SK-N-SH (cell line): ENCODE measurements at regions not wholly inside any gene's neighbourhood (a gene's known extent, or its start where the extent isn't known, plus 50 kb on each side); places are given as distances from the start of the nearest gene placed in this dataset.
A peak's percentile ranks its signal among the peaks of the same experiment; 100 is the strongest.

Experiments used
- CTCF ChIA-PET: fragments of 300-600, 350-600 bp; formaldehyde crosslinking; extraction: SDS; loops from one replicate; lab custom pipeline; 2021; lab: Yijun Ruan, JAX
- POLR2A ChIA-PET: fragments of 350-600 bp; sonication (Branson Sonifier 250); formaldehyde crosslinking; extraction: SDS; loops from one replicate; lab custom pipeline; 2020; ENCODE audit warnings: antibody characterized with exemption, inconsistent platforms; lab: Yijun Ruan, JAX
- DNase-seq: peaks from one replicate; pipeline ENCODE4 v3.0.0; 2012
- H2AFZ ChIP-seq: fragments of 200-600 bp; sonication (generic); 2 replicates; pipeline ENCODE4 v1.8.1; 2016; ENCODE audit warnings: antibody characterized with exemption, mild to moderate bottlenecking, low read depth
- H3F3A ChIP-seq: fragments of 200-600 bp; sonication (generic); replicated peaks from 2 replicates; pipeline ENCODE3; 2016; ENCODE audit warnings: antibody characterized with exemption, mild to moderate bottlenecking; ENCODE audit not compliant: insufficient read depth
- H3K27ac ChIP-seq, 2 experiments: fragments of 200-500 bp in 1 of 2; fragments of 200-600 bp in 1 of 2; sonication (Bioruptor generic) in 1 of 2; sonication (generic), shearing (Covaris generic) in 1 of 2; 2 replicates each; pipeline versions ENCODE4 v1.5.1 to v1.6.1; 2014 to 2016; ENCODE audit warnings: low read depth in 2 of 2, inconsistent platforms in 1 of 2, low read length in 1 of 2, mild to moderate bottlenecking in 1 of 2, mixed read lengths in 1 of 2
- H3K27me3 ChIP-seq: fragments of 200-600 bp; sonication (generic), shearing (Covaris generic); 2 replicates; pipeline ENCODE4 v1.6.1; 2016; ENCODE audit warnings: mixed run types; ENCODE audit not compliant: insufficient read depth
- H3K36me3 ChIP-seq, 2 experiments: fragments of 200-500 bp in 1 of 2; fragments of 200-600 bp in 1 of 2; sonication (Bioruptor generic) in 1 of 2; sonication (generic) in 1 of 2; replicated peaks in 1 of 2; 2 replicates each; pipeline versions ENCODE3 to v1.5.1; 2014 to 2016; ENCODE audit warnings: low read length in 1 of 2, mild to moderate bottlenecking in 1 of 2; ENCODE audit not compliant: insufficient read depth in 2 of 2, control insufficient read depth in 1 of 2
- H3K4me1 ChIP-seq, 2 experiments: fragments of 200-500 bp in 1 of 2; fragments of 200-600 bp in 1 of 2; sonication (Bioruptor generic) in 1 of 2; sonication (generic), shearing (Covaris generic) in 1 of 2; 2 replicates each; pipeline versions ENCODE4 v1.5.1 to v1.6.1; 2014 to 2016; ENCODE audit warnings: low read depth in 1 of 2, low read length in 1 of 2, mixed run types in 1 of 2; ENCODE audit not compliant: insufficient read depth in 2 of 2, control insufficient read depth in 1 of 2
- H3K4me2 ChIP-seq: fragments of 200-600 bp; sonication (generic), shearing (Covaris generic); 2 replicates; pipeline ENCODE4 v1.6.1; 2017; ENCODE audit warnings: mixed run types
- H3K4me3 ChIP-seq, 2 experiments: fragments of 200-500 bp in 1 of 2; fragments of 200-600 bp in 1 of 2; sonication (Bioruptor generic) in 1 of 2; sonication (generic), shearing (Covaris generic) in 1 of 2; 2 replicates each; pipeline versions ENCODE4 v1.5.1 to v1.8.1; 2014 to 2016; ENCODE audit warnings: low read depth in 2 of 2, inconsistent platforms in 1 of 2, low read length in 1 of 2, mild to moderate bottlenecking in 1 of 2, mixed read lengths in 1 of 2, moderate library complexity in 1 of 2
- H3K79me2 ChIP-seq: fragments of 200-600 bp; sonication (generic); 2 replicates; pipeline ENCODE4 v1.8.1; 2017; ENCODE audit warnings: mild to moderate bottlenecking; ENCODE audit not compliant: insufficient read depth
- H3K9ac ChIP-seq: fragments of 200-600 bp; sonication (generic); 2 replicates; pipeline ENCODE4 v1.6.1; 2017; ENCODE audit warnings: mixed run types
- H3K9me2 ChIP-seq: fragments of 200-600 bp; sonication (generic); 2 replicates; pipeline ENCODE4 v1.6.1; 2017; ENCODE audit warnings: mixed run types
- H3K9me3 ChIP-seq: fragments of 200-600 bp; sonication (generic); 2 replicates; pipeline ENCODE4 v1.6.1; 2017; ENCODE audit warnings: mixed run types, mild to moderate bottlenecking, moderate library complexity
- H4K20me1 ChIP-seq: fragments of 200-600 bp; sonication (generic); 2 replicates; pipeline ENCODE4 v1.6.1; 2017; ENCODE audit warnings: mild to moderate bottlenecking, mixed run types; ENCODE audit not compliant: insufficient read depth
- CHD2 ChIP-seq: fragments of 150-350 bp; IDR thresholded peaks from 2 replicates; pipeline ENCODE4 v1.6.1; 2018; ENCODE audit warnings: low read length; ENCODE audit not compliant: partially characterized antibody
- CTCF ChIP-seq: fragments of 200-600 bp; sonication (generic); IDR thresholded peaks from 2 replicates; pipeline ENCODE4 v1.6.1; 2017; ENCODE audit warnings: antibody characterized with exemption, mild to moderate bottlenecking, moderate library complexity
- ELF1 ChIP-seq: IDR thresholded peaks from 2 replicates; pipeline ENCODE4 v1.4.0; 2012
- JUND ChIP-seq: IDR thresholded peaks from 2 replicates; pipeline ENCODE4 v1.4.0; 2012
- MXI1 ChIP-seq: IDR thresholded peaks from 2 replicates; pipeline ENCODE4 v1.6.1; 2012; ENCODE audit warnings: mild to moderate bottlenecking, low read depth, low read length, improper control_type of control experiment
- NFIC ChIP-seq: IDR thresholded peaks from 2 replicates; pipeline ENCODE4 v1.4.0; 2012; ENCODE audit warnings: borderline replicate concordance
- NRF1 ChIP-seq: IDR thresholded peaks from 2 replicates; pipeline ENCODE4 v1.6.1; 2012; ENCODE audit warnings: low read depth, mild to moderate bottlenecking, low read length
- RAD21 ChIP-seq: IDR thresholded peaks from 2 replicates; pipeline ENCODE4 v1.6.1; 2012; ENCODE audit warnings: mild to moderate bottlenecking, low read length
- RXRA ChIP-seq: IDR thresholded peaks from 2 replicates; pipeline ENCODE4 v1.4.0; 2012; ENCODE audit warnings: low read depth, mild to moderate bottlenecking, borderline replicate concordance
- SIN3A ChIP-seq: IDR thresholded peaks from 2 replicates; pipeline ENCODE4 v1.6.1; 2012; ENCODE audit warnings: low read depth, mild to moderate bottlenecking, low read length, moderate library complexity, borderline replicate concordance
- TEAD4 ChIP-seq: IDR thresholded peaks from 2 replicates; pipeline ENCODE4 v1.4.0; 2012; ENCODE audit warnings: mild to moderate bottlenecking, borderline replicate concordance; ENCODE audit not compliant: insufficient read depth
- USF1 ChIP-seq: IDR thresholded peaks from 2 replicates; pipeline ENCODE4 v1.4.0; 2012; ENCODE audit warnings: low read depth, borderline replicate concordance
- YY1 ChIP-seq: IDR thresholded peaks from 2 replicates; pipeline ENCODE4 v1.4.0; 2012; ENCODE audit warnings: low read depth, mild to moderate bottlenecking
- WGBS: methylation state at CpG from one replicate; pipeline ENCODE4 v1.1.6; 2017; ENCODE audit warnings: low lambda C conversion rate; 5-methylcytosine and 5-hydroxymethylcytosine counted together
- TF ChIP-seq, protein P1 (sequence below): fragments of 150-350 bp; IDR thresholded peaks from 2 replicates; pipeline ENCODE4 v1.6.1; 2016; ENCODE audit warnings: mild to moderate bottlenecking, low read depth, low read length
- TF ChIP-seq, protein P2 (sequence below): IDR thresholded peaks from 2 replicates; pipeline ENCODE4 v1.4.0; 2012; ENCODE audit warnings: low read depth, borderline replicate concordance
- TF ChIP-seq, protein P3 (sequence below): IDR thresholded peaks from 2 replicates; pipeline ENCODE4; 2012

DNA sequence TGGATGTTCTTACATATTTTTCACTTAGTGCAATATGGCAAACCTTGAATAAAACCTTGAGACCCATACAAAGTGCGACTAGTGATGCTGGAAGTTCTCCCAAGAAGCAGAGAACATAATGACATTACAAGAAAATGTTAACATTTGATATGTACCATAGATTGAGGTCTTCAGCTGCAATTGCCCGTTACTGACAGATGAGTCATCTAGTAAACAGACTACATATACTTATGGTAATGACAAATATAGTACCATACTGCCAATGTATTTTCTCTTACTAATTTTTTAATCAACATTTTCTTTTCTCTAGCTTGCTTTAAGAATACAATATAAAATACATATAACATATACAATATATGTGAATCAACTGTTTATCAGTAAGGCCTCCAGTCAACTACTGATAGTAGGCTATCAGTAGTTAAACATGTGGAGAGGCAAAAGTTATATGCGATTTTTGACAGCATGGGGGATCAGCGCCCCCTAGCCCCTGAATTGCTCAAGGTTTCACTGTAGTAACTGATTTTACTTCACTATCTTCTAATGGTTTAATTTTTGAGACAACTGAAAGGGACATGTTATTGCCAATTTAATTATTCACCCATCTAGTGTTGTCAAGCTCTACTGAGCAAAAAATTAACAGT, 166.7 kb upstream of the ADGRB3 start:
- TF ChIP-seq, protein P1, sequence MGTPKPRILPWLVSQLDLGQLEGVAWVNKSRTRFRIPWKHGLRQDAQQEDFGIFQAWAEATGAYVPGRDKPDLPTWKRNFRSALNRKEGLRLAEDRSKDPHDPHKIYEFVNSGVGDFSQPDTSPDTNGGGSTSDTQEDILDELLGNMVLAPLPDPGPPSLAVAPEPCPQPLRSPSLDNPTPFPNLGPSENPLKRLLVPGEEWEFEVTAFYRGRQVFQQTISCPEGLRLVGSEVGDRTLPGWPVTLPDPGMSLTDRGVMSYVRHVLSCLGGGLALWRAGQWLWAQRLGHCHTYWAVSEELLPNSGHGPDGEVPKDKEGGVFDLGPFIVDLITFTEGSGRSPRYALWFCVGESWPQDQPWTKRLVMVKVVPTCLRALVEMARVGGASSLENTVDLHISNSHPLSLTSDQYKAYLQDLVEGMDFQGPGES = no peak
- TF ChIP-seq CTCF (peak; percentile 20), CHD2 (no peak), NRF1 (no peak), TEAD4 (no peak), RXRA (no peak), MXI1 (no peak), SIN3A (no peak), USF1 (no peak), YY1 (no peak), RAD21 (peak; percentile 31), ELF1 (no peak), JUND (no peak), NFIC (no peak)
- TF ChIP-seq, protein P2, sequence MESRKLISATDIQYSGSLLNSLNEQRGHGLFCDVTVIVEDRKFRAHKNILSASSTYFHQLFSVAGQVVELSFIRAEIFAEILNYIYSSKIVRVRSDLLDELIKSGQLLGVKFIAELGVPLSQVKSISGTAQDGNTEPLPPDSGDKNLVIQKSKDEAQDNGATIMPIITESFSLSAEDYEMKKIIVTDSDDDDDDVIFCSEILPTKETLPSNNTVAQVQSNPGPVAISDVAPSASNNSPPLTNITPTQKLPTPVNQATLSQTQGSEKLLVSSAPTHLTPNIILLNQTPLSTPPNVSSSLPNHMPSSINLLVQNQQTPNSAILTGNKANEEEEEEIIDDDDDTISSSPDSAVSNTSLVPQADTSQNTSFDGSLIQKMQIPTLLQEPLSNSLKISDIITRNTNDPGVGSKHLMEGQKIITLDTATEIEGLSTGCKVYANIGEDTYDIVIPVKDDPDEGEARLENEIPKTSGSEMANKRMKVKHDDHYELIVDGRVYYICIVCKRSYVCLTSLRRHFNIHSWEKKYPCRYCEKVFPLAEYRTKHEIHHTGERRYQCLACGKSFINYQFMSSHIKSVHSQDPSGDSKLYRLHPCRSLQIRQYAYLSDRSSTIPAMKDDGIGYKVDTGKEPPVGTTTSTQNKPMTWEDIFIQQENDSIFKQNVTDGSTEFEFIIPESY = no peak
- TF ChIP-seq, protein P3, sequence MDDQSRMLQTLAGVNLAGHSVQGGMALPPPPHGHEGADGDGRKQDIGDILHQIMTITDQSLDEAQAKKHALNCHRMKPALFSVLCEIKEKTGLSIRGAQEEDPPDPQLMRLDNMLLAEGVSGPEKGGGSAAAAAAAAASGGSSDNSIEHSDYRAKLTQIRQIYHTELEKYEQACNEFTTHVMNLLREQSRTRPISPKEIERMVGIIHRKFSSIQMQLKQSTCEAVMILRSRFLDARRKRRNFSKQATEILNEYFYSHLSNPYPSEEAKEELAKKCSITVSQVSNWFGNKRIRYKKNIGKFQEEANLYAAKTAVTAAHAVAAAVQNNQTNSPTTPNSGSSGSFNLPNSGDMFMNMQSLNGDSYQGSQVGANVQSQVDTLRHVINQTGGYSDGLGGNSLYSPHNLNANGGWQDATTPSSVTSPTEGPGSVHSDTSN = no peak
- Histone ChIP-seq H3K4me3 (no peak overlapping the region; a peak in 1 of 4 replicates), H3K27me3 (no peaks in the 10 kb centered on the region), H4K20me1 (no peaks in the 10 kb centered on the region), H3K4me2 (no peak overlapping the region), H3K4me1 (peaks cover 0 to 2% of the 10 kb centered on the region in 2 experiments; a peak in 1 of 4 replicates), H3K9me3 (no peaks in the 10 kb centered on the region), H3K9me2 (no peaks in the 10 kb centered on the region), H3K36me3 (no peaks in the 10 kb centered on the region), H3K79me2 (no peaks in the 10 kb centered on the region), H3K9ac (no peak overlapping the region), H3F3A (no peaks in the 10 kb centered on the region), H2AFZ (no peak overlapping the region), H3K27ac (no peak overlapping the region)
- WGBS = 29% methylated on average over 4 of the region's 4 CpGs
- no peak for DNase-seq
- ChIA-PET CTCF (no interaction called here), POLR2A (no interaction called here)
